Neuronal stem cell (in vitro differentiated cells): ENCODE measurements at regions not wholly inside any gene's neighbourhood (a gene's known extent, or its start where the extent isn't known, plus 50 kb on each side); places are given as distances from the start of the nearest gene placed in this dataset.

Experiments used
- DNase-seq: peaks from one replicate; pipeline ENCODE4 v3.0.0-alpha.2; 2013; ENCODE audit warnings: low spot score
- H2AFZ ChIP-seq: one replicate; pipeline ENCODE4 v1.6.1; 2013; ENCODE audit warnings: mild to moderate bottlenecking, low read length, inconsistent platforms
- H2AK5ac ChIP-seq: 2 replicates; pipeline ENCODE4 v1.6.1; 2013; ENCODE audit warnings: low read depth, mild to moderate bottlenecking, inconsistent platforms, low read length, moderate library complexity, mixed read lengths
- H2BK120ac ChIP-seq: 2 replicates; pipeline ENCODE4 v1.6.1; 2013; ENCODE audit warnings: low read depth, mild to moderate bottlenecking, inconsistent platforms, low read length, moderate library complexity, mixed read lengths
- H2BK12ac ChIP-seq: one replicate; pipeline ENCODE4 v1.6.1; 2013; ENCODE audit warnings: low read length, inconsistent platforms
- H2BK15ac ChIP-seq: 2 replicates; pipeline ENCODE4 v1.6.1; 2013; ENCODE audit warnings: mild to moderate bottlenecking, low read length, inconsistent platforms, mixed read lengths
- H2BK5ac ChIP-seq: one replicate; pipeline ENCODE4 v1.6.1; 2013; ENCODE audit warnings: inconsistent platforms, mild to moderate bottlenecking, low read length, moderate library complexity
- H3K14ac ChIP-seq: one replicate; pipeline ENCODE4 v1.6.1; 2013; ENCODE audit warnings: low read length, inconsistent platforms
- H3K18ac ChIP-seq: 2 replicates; pipeline ENCODE4 v1.6.1; 2013; ENCODE audit warnings: low read length, inconsistent platforms
- H3K23ac ChIP-seq: 2 replicates; pipeline ENCODE4 v1.6.1; 2013; ENCODE audit warnings: low read depth, mild to moderate bottlenecking, mixed read lengths, low read length, inconsistent platforms; ENCODE audit not compliant: poor library complexity
- H3K27ac ChIP-seq: replicated peaks from 3 replicates; pipeline ENCODE4 v1.5.1; 2013; ENCODE audit warnings: low read length, inconsistent platforms
- H3K27me3 ChIP-seq, 3 experiments: 2 replicates each; pipeline ENCODE4 v1.6.1; 2013; ENCODE audit warnings: low read length in 3 of 3, mild to moderate bottlenecking in 2 of 3, inconsistent platforms in 1 of 3, low read depth in 1 of 3, mixed read lengths in 1 of 3, moderate library complexity in 1 of 3; ENCODE audit not compliant: control insufficient read depth in 3 of 3, insufficient read depth in 3 of 3
- H3K36me3 ChIP-seq, 2 donors: replicated peaks in 1 of 2; 2 replicates each; pipeline ENCODE4 v1.6.1; 2013; ENCODE audit warnings: low read length in 2 of 2; ENCODE audit not compliant: control insufficient read depth in 2 of 2, insufficient read depth in 2 of 2
- H3K4ac ChIP-seq: 2 replicates; pipeline ENCODE4 v1.6.1; 2013; ENCODE audit warnings: inconsistent platforms, mild to moderate bottlenecking, low read length, moderate library complexity
- H3K4me1 ChIP-seq, 2 donors: 1 replicate in 1 of 2; 2 replicates in 1 of 2; pipeline ENCODE4 v1.6.1; 2013; ENCODE audit warnings: low read length in 2 of 2, low read depth in 1 of 2; ENCODE audit not compliant: control insufficient read depth in 2 of 2, insufficient read depth in 1 of 2
- H3K4me2 ChIP-seq: one replicate; pipeline ENCODE4 v1.6.1; 2013; ENCODE audit warnings: mild to moderate bottlenecking, low read length, inconsistent platforms; ENCODE audit not compliant: insufficient read depth, poor library complexity, severe bottlenecking
- H3K4me3 ChIP-seq, 2 donors: 2 replicates each; pipeline ENCODE4 v1.5.1; 2013; ENCODE audit warnings: low read length in 2 of 2, mild to moderate bottlenecking in 2 of 2, inconsistent platforms in 1 of 2, moderate library complexity in 1 of 2
- H3K79me1 ChIP-seq: one replicate; pipeline ENCODE4 v1.6.1; 2013; ENCODE audit warnings: low read depth, mild to moderate bottlenecking, inconsistent platforms, low read length, moderate library complexity
- H3K9ac ChIP-seq: one replicate; pipeline ENCODE4 v1.6.1; 2013; ENCODE audit warnings: mild to moderate bottlenecking, low read depth, low read length, inconsistent platforms; ENCODE audit not compliant: poor library complexity
- H3K9me3 ChIP-seq, 2 donors: replicated peaks in 1 of 2; 2 replicates each; pipeline versions ENCODE3 to v1.6.1; 2013; ENCODE audit warnings: low read length in 2 of 2, mild to moderate bottlenecking in 2 of 2, inconsistent platforms in 1 of 2, low read depth in 1 of 2, mixed read lengths in 1 of 2, moderate library complexity in 1 of 2; ENCODE audit not compliant: control insufficient read depth in 2 of 2, insufficient read depth in 1 of 2
- H4K8ac ChIP-seq: one replicate; pipeline ENCODE4 v1.6.1; 2013; ENCODE audit warnings: low read depth, mild to moderate bottlenecking, inconsistent platforms, low read length, moderate library complexity
- H4K91ac ChIP-seq: one replicate; pipeline ENCODE4 v1.6.1; 2013; ENCODE audit warnings: low read length, low read depth, mild to moderate bottlenecking, inconsistent platforms; ENCODE audit not compliant: poor library complexity
- WGBS, 2 donors: extraction: QIAGEN DNeasy Blood & Tissue Kit; methylation state at CpG; one replicate each; pipeline ENCODE4 v1.1.7; 2013; ENCODE audit warnings: missing lambda C conversion rate in 2 of 2, mixed read lengths in 1 of 2; ENCODE audit not compliant: insufficient read length in 2 of 2, insufficient replicate concordance in 1 of 2; ENCODE audit errors: extremely low coverage in 2 of 2; 5-methylcytosine and 5-hydroxymethylcytosine counted together

DNA sequence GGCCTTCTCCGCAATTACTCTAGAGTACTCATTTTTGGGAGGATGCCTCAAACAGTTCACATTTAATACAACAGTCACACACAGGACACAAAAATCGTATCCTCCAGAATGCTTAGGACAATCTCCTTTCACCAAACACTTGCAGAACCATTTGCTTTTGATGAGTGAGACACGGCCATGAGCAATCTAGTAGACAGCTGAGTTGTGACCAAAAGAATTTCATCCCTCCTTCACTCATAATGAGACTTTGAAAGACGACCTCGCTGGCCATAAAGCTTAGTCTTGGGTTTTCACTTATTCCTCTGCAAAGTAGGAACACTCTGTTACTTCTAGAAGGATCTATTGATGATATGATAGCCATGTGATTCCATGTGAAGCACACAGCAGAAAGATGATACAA, 87.5 kb upstream of the SLC35G4 start:
- H3K18ac ChIP-seq, result no peak overlapping the region
- H3K4me2 ChIP-seq, result no peak overlapping the region
- H4K91ac ChIP-seq, result no peak overlapping the region
- no peak overlapping the region for H2AFZ ChIP-seq
- H2BK15ac ChIP-seq, result no peak overlapping the region
- H2AK5ac ChIP-seq, result no peak overlapping the region
- no peaks in the 10 kb centered on the region for H3K36me3 ChIP-seq
- no peaks in the 10 kb centered on the region for H3K27me3 ChIP-seq
- no CpG with 5 or more reads among the region's 5 CpGs for WGBS, 2 donors
- H2BK12ac ChIP-seq, result no peak overlapping the region
- H3K9ac ChIP-seq, result no peak overlapping the region
- H3K27ac ChIP-seq, result no peak overlapping the region
- no peak overlapping the region for H4K8ac ChIP-seq
- H3K4me3 ChIP-seq, result no peak overlapping the region
- no peak overlapping the region for H3K4ac ChIP-seq
- no peak overlapping the region for H3K14ac ChIP-seq
- H3K9me3 ChIP-seq, result no peaks in the 10 kb centered on the region
- no peak overlapping the region for H3K23ac ChIP-seq
- H3K4me1 ChIP-seq, result peaks cover 0 to 2% of the 10 kb centered on the region in 2 donors
- H2BK120ac ChIP-seq, result no peak overlapping the region
- H2BK5ac ChIP-seq, result no peak overlapping the region
- no peak for DNase-seq
- no peaks in the 10 kb centered on the region for H3K79me1 ChIP-seq

DNA sequence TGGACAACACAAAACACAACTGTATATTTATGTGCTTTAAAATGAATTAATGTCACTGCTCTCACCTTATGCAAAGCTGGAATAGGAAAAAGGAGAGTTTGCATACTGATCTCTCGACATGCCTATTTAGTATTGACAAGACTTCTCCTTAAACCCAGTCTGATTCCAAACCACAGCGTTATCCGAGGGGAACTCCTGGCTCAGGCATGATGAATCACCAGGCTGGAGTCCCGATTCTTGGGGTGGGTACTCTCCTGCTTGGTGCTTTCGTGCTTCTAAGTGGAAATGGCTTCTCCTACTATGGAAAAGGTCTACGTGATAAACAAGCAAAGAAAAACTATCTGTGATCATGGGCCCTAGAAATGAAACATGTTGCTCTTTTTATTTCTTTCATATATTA, 88.9 kb upstream of the SLC35G4 start:
- DNase-seq, result no peak
- Histone ChIP-seq H4K91ac (no peak overlapping the region), H2AFZ (no peak overlapping the region), H2BK12ac (no peak overlapping the region), H3K36me3 (no peaks in the 10 kb centered on the region), H3K4ac (no peak overlapping the region), H2BK5ac (no peak overlapping the region), H3K27ac (no peak overlapping the region), H3K4me2 (no peak overlapping the region), H3K4me3 (no peak overlapping the region), H3K18ac (no peak overlapping the region), H3K9ac (no peak overlapping the region), H2BK120ac (no peak overlapping the region), H2AK5ac (no peak overlapping the region), H3K9me3 (no peaks in the 10 kb centered on the region), H3K27me3 (no peaks in the 10 kb centered on the region), H3K23ac (no peak overlapping the region), H2BK15ac (no peak overlapping the region), H3K4me1 (peaks cover 0 to 2% of the 10 kb centered on the region in 2 donors), H3K79me1 (no peaks in the 10 kb centered on the region), H4K8ac (no peak overlapping the region), H3K14ac (no peak overlapping the region)
- WGBS, 2 donors, result no CpG with 5 or more reads among the region's 6 CpGs

DNA sequence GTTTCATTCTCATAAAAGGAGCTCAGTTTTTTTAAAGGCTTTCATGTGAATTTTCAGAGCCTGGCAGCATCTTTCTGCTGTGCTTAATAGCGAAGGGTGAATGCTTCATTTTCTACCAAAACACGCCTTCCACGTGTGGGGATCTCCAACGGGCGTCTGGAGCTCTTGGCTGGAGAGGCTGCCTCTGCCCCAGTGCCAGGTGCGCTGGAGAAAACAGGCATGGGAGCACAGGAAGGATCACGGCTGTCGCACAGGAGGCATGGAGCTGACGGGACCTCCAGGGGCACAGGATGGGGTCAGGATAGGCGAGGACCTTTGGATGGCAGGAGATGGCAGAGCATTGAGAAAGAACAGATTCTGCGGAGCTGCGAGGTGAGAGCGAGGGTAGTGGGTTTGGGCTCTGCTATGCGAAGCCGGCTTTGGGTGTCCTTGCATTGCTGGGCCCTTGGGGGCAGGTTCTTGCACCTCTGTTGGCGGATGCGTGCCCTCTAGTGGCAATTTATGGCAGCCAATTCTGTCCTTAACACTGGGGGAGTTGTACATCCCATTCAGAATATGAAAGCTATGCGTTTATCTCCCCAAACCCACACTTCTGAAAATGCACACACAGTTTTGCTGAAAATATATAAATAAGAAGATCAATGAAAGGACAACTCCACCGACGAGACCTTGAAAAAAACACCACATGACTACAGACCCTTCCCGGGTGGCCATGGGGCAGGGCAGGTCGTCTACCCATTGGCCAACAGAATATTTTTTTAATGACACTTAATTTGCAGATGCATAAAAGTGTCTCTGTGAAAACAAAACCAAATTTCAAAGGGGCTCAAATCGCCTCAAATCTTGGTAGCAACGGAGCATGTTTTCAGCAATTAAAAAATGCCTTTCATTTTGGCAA, 90.4 kb upstream of the SLC35G4 start:
- H3K79me1 ChIP-seq, result no peaks in the 10 kb centered on the region
- no peak overlapping the region for H3K27ac ChIP-seq
- H2AK5ac ChIP-seq, result no peak overlapping the region
- WGBS, 2 donors, result no CpG with 5 or more reads among the region's 24 CpGs
- H2AFZ ChIP-seq, result no peak overlapping the region
- no peak overlapping the region for H3K4ac ChIP-seq
- H3K9me3 ChIP-seq, result no peaks in the 10 kb centered on the region
- no peaks in the 10 kb centered on the region for H3K27me3 ChIP-seq
- no peak overlapping the region for H2BK120ac ChIP-seq
- peak; percentile 51 for DNase-seq
- no peak overlapping the region for H3K4me2 ChIP-seq
- H3K4me1 ChIP-seq, result peaks cover 0 to 2% of the 10 kb centered on the region in 2 donors
- no peak overlapping the region for H3K9ac ChIP-seq
- H3K14ac ChIP-seq, result peak overlapping the region; percentile 15
- H4K8ac ChIP-seq, result no peak overlapping the region
- peak overlapping the region; percentile 80 for H2BK12ac ChIP-seq
- no peak overlapping the region for H2BK15ac ChIP-seq
- no peak overlapping the region for H3K4me3 ChIP-seq
- peak overlapping the region; percentile 69 for H3K18ac ChIP-seq
- no peak overlapping the region for H4K91ac ChIP-seq
- no peak overlapping the region for H2BK5ac ChIP-seq
- H3K23ac ChIP-seq, result peak overlapping the region; percentile 66
- H3K36me3 ChIP-seq, result no peaks in the 10 kb centered on the region

DNA sequence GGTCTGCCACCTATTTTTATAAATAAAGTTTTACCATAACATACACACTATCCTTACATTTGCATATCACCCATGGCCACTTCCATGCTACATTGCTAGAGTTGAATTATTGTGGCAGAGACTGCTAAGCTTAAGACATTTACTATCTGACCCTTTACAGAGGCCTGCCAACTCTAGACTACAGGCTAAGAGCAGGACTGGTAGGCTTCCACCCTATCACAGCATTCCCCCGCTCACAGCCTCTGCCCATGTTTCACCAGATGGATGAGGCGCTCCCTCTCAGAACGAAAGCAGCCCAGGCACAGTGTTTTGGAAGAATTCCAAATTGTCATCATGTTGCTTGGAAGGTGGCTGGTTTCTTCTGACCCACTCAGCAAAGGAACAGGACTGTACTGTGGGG, 91.7 kb upstream of the SLC35G4 start:
- Histone ChIP-seq H4K8ac (no peak overlapping the region), H3K14ac (no peak overlapping the region), H3K9ac (no peak overlapping the region), H3K23ac (no peak overlapping the region), H2BK15ac (no peak overlapping the region), H3K79me1 (no peaks in the 10 kb centered on the region), H3K4me2 (no peak overlapping the region), H3K27ac (no peak overlapping the region), H4K91ac (no peak overlapping the region), H3K4ac (no peak overlapping the region), H2AFZ (no peak overlapping the region), H2BK120ac (no peak overlapping the region), H3K9me3 (no peaks in the 10 kb centered on the region), H2AK5ac (no peak overlapping the region), H2BK12ac (no peak overlapping the region), H3K4me3 (no peak overlapping the region), H3K18ac (no peak overlapping the region), H3K27me3 (no peaks in the 10 kb centered on the region), H2BK5ac (no peak overlapping the region), H3K36me3 (no peaks in the 10 kb centered on the region), H3K4me1 (peaks cover 0 to 2% of the 10 kb centered on the region in 2 donors)
- no peak for DNase-seq
- no CpG with 5 or more reads among the region's 3 CpGs for WGBS, 2 donors
